Left ventricle myocardium superior (tissue), 1 donor: ENCODE measurements at regions not wholly inside any gene's neighbourhood (a gene's known extent, or its start where the extent isn't known, plus 50 kb on each side); places are given as distances from the start of the nearest gene placed in this dataset.
"Not testable (repeated sequence)": the region's sequence is repeated elsewhere in the genome, so short reads cannot be mapped to it uniquely, and the experiment has no call there.

Source experiments
- ATAC-seq: fragments of 200-7000 bp; cut with Tn5 transposase; one replicate; pipeline ENCODE4 v1.9.1; 2020; ENCODE audit warnings: mild to moderate bottlenecking, moderate library complexity
- DNase-seq: peaks from one replicate; pipeline ENCODE4 v3.0.0-alpha.2; 2020
- intact Hi-C: fragments of 100-400 bp; cut with micrococcal nuclease; formaldehyde crosslinking; loops from one replicate; pipeline ENCODE4 v1.11.0; 2022
- donor health status: DM: no; HTN: yes; CAD: no; lungs with severe emphysema.

DNA sequence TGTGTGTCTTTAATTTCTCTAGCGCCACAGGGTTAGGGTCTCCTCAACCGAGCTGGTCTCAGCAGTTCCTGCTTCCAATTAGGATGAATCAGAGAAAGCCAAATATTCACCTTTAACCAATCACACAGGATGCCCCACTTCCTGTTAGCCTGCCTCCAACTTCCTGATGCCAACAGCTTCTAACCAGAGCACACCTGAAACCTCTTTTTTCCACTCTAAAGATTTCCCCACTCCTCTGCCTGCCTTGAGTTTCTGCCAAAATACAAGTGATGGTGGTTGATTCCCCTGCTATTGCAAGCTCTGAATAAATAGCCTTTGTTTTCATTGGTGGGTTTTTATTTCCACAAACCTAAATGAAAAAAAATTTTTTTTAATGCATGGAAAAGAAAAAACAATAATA lies 144.7 kb upstream of the UST start:
- intact Hi-C loops = no loop called here
- DNase-seq (no peak), ATAC-seq (no peak)

GRCh38 chr6:148608199-148608951 lies 138.5 kb upstream of the UST start:
- intact Hi-C loops = no loop called here
- DNase-seq = no peak
- ATAC-seq = no peak

GRCh38 chr6:148611213-148611612 lies 135.6 kb upstream of the UST start:
- ATAC-seq = peak; percentile 99
- peak; percentile 61 for DNase-seq
- intact Hi-C loops = no loop called here

- DNase-seq (no peak), ATAC-seq (peak; percentile 51)
- intact Hi-C loops = no loop called here
Observed at GRCh38 chr6:148612043-148612442, 134.8 kb upstream of the UST start.

DNA sequence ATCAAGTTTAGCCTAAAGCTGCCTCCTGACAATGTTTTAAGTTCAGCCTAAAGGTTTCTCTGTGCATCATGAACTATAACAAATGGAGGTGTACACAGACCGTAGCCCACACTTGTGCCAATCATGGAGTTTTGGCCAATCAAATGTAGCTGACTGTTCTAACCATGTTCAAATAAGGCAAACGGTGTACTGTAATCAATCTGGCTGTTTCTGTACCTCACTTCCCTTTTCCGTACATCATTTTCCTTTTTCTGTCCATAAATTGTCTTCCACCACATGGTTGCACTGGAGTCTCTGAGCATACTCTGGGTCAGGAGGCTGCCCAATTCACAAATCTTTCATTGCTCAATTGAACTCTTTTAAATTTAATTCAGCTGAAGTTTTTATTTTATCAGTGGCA lies 132.2 kb upstream of the UST start:
- ATAC-seq (no peak), DNase-seq (no peak)
- intact Hi-C loops = no loop called here

GRCh38 chr6:148616841-148617240 lies 130.0 kb upstream of the UST start:
- DNase-seq (no peak), ATAC-seq (no peak)
- intact Hi-C loops = no loop called here

GRCh38 chr6:148617530-148617929 lies 129.3 kb upstream of the UST start:
- DNase-seq (no peak), ATAC-seq (no peak)
- intact Hi-C loops = no loop called here

- DNase-seq (no peak), ATAC-seq (no peak)
- intact Hi-C loops = no loop called here
Observed at GRCh38 chr6:148619891-148620290, 126.9 kb upstream of the UST start.

DNA sequence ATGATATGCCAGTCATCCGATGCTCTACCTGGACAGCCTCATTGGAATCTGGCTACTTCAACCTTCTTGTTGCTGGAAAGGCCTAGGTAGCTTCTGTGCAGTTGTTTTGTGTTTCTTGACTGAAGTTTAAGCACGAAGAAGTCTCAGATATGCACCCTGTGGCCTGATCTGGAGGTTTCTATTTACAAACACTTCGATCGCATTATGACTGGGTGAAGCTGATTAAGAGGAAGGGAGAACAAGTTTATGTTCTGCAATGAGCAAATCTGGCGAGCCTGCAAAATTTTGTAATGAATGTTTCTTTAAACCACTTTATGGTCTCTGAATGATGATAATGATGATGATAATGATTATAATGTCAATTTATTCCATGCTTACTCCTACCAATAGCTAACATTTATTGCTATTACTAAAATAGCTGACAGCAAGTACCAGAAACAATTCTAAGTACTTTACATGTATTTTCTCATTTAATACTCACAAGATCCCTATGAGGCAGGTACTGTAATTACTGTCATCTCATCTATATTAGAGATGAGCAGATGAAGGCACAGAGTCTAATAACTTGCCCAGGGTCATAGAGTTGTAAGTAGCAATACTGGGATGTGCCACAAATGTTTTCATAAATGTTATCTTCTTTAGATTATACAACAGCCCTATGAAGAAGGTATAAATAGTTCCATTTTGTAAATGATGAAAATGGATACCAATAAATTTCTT lies 126.1 kb upstream of the UST start:
- DNase-seq (no peak), ATAC-seq (no peak)
- intact Hi-C loops = no loop called here

GRCh38 chr6:148625609-148626008 lies 121.2 kb upstream of the UST start:
- DNase-seq (no peak), ATAC-seq (no peak)
- intact Hi-C loops = no loop called here

GRCh38 chr6:148628251-148628650 lies 118.6 kb upstream of the UST start:
- DNase-seq = no peak

DNA sequence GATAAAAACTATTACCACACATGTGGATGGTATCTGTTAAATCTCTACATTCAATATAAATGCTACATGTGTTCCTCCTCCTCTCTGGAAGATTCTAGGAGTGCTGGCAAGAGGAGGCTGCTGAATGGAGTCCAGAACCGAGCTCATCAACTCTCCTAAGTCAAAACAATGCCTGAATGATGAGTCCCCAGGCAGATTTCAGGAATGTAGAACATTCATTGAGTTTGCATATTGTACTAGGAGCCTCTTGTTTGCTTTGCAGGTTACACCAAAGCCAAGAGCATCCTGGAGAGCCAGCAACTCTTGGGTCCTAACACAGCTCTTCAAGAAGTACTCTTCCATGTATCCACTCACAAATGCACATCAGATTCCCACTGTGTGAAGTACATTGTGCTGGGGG lies 117.6 kb upstream of the UST start:
- no peak for DNase-seq
- ATAC-seq = no peak
- intact Hi-C loops = no loop called here

More at GRCh38 chr6:148628251-148628650, 118.6 kb upstream of the UST start:
- intact Hi-C loops = no loop called here
- ATAC-seq = no peak

DNA sequence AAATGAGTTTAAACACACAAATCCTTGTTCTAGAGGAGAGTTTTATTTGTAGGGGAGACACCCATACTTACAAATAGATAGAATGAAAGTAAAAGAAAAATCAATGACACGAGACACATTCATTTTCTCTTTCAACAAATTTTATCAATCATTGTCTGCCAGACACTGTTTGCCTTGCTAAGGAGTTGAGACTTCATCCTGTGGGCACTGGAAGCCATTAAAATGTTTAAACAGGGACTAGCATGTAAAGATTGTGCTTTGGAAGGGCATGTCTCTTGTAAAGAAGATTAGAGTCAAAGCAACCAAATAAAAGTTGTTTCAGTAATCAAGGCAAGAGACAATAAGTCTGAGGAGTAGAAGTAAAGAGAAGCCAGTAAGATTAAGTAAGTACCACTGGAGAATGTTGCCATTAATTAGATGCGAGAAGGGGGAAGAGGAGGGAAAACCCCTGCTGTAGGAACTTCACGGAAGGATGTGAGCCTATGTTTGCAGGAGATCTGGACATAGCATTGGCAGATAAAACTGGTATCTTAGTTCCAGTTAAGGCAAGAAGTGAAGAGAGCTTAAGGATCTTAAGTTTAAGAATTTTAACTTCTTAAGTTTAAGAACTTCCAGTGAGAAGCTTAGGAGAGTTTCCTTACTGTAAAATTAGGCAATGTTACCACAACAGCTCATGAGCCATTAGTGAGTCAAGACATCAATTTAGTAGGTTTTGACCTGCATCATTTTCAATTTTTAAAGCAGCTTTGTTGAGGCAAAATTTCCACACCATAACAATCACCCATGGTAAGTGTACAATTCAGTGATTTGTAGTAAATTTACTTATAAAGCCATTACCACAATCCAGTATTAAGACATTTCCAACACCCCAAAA lies 117.0 kb upstream of the UST start:
- intact Hi-C loops = no loop called here
- no peak for DNase-seq
- no peak for ATAC-seq

DNA sequence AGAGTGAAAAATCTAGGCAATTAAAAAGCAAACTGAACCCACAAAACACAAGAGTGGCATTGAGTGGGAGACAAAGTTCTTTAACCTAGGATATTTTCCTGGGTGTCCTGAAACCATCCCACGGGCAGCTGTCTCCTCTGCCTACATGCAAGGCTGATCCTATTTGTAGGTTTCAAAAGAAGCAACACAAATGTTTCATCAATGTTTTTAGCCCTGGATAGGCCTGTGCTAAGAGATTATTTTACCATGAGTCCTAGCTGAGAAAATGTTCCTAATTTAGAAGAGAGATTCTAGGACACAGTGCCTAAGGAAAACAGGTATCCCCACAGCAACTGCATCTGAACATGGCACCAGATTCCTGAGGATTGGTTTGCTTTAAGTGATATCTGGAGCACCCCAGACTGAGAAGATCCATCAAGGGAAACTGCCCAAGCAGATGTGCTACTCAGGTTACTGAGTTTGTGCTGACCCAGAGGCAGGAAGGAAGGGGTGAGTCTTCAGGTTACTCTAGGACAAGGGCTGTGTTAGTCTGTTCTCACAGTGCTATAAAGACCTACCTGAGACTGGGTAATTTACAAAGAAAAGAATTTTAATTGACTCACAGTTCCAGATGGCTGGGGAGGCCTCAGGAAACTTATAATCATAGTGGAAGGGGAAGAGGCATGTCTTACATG lies 111.6 kb upstream of the UST start:
- no peak for DNase-seq
- intact Hi-C loops = no loop called here
- no peak for ATAC-seq

GRCh38 chr6:148641836-148642235 lies 105.0 kb upstream of the UST start:
- peak; percentile 62 for DNase-seq
- intact Hi-C loops, ATAC-seq: not testable (repeated sequence)

DNA sequence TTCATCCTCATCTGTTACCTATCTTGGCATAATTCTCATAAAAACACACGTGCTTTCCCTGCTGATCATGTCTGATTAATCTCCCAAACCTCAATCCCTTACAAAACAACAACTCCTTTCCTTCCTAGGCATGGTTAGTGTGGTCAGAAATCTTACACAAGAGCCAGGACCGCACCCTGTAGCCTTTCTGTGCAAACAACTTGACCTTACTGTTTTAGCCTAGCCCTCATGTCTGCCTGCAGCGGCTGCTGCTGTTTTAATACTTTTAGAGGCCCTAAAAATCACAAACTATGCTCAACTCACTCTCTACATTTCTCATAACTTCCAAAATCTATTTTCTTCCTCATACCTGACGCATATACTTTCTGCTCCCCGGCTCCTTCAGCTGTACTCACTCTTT lies 103.6 kb upstream of the UST start:
- intact Hi-C loops, ATAC-seq, DNase-seq: not testable (repeated sequence)

DNA sequence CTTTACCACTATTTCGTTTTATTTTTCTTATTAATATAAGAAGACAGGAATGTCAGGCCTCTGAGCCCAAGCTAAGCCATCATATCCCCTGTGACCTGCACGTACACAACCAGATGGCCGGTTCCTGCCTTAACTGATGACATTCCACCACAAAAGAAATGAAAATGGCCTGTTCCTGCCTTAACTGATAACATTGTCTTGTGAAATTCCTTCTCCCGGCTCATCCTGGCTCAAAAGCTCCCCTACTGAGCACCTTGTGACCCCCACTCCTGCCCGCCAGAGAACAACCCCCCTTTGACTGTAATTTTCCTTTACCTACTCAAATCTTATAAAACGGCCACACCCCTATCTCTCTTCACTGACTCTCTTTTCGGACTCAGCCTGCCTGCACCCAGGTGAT lies 101.8 kb upstream of the UST start:
- ATAC-seq, DNase-seq, intact Hi-C loops: not testable (repeated sequence)

- no peak for DNase-seq
- intact Hi-C loops = no loop called here
- no peak for ATAC-seq
Observed at GRCh38 chr6:148648754-148649453, 97.9 kb upstream of the UST start.

DNA sequence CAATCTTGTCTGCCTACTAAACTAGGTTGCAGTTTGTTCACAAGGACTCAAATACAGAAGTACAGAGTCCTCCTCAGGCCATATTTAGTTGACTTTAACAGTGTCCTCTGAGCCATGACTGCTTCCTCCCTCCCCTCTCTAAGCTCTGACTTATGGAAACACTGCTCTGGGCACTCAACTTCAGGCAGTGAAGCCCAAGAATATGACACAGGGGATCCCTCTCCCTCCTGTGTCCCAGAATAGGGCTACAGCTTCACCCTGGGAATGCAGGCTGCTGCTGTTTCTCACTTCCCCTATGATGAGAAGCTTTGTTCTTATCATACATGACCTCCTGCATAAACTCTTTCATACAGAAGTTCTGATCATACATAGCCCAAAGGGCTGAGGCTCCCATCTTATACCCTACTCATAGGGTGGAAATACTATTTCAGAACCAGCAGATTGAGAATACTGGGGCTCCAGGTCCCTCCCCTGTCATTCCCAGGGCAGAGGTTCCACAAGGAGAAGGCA lies 97.3 kb upstream of the UST start:
- ATAC-seq = no peak
- intact Hi-C loops = no loop called here
- DNase-seq = no peak
